ENCODE measurements at regions not wholly inside any gene's neighbourhood (a gene's known extent, or its start where the extent isn't known, plus 50 kb on each side); places are given as distances from the start of the nearest gene placed in this dataset.

DNA sequence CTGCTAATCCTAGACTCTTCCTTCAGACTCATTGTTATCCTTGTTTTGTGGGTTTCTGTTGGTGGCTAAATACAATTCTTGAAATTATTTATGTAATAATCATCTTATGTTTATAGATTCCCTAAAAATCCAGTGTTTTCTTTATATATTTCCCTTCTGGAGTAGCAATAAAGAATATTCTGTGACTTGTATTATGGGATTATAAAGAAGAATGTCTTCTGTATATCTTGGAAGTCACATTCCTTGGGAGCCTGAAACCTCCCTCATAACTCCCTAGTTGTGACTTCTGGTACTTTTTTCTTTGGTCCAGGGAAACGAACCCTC lies 356.1 kb downstream of the TMEM167A start:
- H3K36me3 ChIP-seq (ENCODE audit: control insufficient read depth in 4 of 4, insufficient read depth in 3 of 4, low read depth in 1 of 4, low read length in 3 of 4) = no peaks in the 10 kb centered on the region
- H3K9me3 ChIP-seq (ENCODE audit: control insufficient read depth in 4 of 4, low read length in 3 of 4) = no peaks in the 10 kb centered on the region
- no peak overlapping the region for H3K27ac ChIP-seq (ENCODE audit: low read depth in 1 of 2, low read length in 2 of 2)
- H3K9ac ChIP-seq (ENCODE audit: low read depth in 1 of 2, low read length in 2 of 2) = no peak overlapping the region
- 79% methylated on average over 1 of the region's 1 CpG for WGBS
- no peak overlapping the region for H3K4me3 ChIP-seq (ENCODE audit: low read depth in 1 of 3, low read length in 3 of 3)
- H3K27me3 ChIP-seq (ENCODE audit: control insufficient read depth in 4 of 4, insufficient read depth in 4 of 4, low read length in 3 of 4) = peaks cover 0 to 2% (median 0%) of the 10 kb centered on the region in 4 donors
- TF ChIP-seq, protein P1, sequence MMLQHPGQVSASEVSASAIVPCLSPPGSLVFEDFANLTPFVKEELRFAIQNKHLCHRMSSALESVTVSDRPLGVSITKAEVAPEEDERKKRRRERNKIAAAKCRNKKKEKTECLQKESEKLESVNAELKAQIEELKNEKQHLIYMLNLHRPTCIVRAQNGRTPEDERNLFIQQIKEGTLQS (IDR thresholded peaks at IDR 0.05) = no peak
- no peak for TF ChIP-seq SP1 (IDR thresholded peaks at IDR 0.05)
- no peak for TF ChIP-seq GABPA (IDR thresholded peaks at IDR 0.05 in 1 of 2, conservative IDR thresholded peaks at IDR 0.05 in 1 of 2)
- TF ChIP-seq, protein P2, sequence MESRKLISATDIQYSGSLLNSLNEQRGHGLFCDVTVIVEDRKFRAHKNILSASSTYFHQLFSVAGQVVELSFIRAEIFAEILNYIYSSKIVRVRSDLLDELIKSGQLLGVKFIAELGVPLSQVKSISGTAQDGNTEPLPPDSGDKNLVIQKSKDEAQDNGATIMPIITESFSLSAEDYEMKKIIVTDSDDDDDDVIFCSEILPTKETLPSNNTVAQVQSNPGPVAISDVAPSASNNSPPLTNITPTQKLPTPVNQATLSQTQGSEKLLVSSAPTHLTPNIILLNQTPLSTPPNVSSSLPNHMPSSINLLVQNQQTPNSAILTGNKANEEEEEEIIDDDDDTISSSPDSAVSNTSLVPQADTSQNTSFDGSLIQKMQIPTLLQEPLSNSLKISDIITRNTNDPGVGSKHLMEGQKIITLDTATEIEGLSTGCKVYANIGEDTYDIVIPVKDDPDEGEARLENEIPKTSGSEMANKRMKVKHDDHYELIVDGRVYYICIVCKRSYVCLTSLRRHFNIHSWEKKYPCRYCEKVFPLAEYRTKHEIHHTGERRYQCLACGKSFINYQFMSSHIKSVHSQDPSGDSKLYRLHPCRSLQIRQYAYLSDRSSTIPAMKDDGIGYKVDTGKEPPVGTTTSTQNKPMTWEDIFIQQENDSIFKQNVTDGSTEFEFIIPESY (IDR thresholded peaks at IDR 0.05) = no peak
- TF ChIP-seq FOXA2 (IDR thresholded peaks at IDR 0.05) = no peak
- no peak for TF ChIP-seq EGR1 (IDR thresholded peaks at IDR 0.05; ENCODE audit: low read depth in 2 of 2)
- TF ChIP-seq TAF1 (conservative IDR thresholded peaks at IDR 0.05) = no peak
- no peaks in the 10 kb centered on the region for H3K4me1 ChIP-seq (ENCODE audit: control insufficient read depth in 4 of 4, insufficient read depth in 4 of 4, low read length in 3 of 4)
- no peak for DNase-seq (ENCODE audit: low spot score)

DNA sequence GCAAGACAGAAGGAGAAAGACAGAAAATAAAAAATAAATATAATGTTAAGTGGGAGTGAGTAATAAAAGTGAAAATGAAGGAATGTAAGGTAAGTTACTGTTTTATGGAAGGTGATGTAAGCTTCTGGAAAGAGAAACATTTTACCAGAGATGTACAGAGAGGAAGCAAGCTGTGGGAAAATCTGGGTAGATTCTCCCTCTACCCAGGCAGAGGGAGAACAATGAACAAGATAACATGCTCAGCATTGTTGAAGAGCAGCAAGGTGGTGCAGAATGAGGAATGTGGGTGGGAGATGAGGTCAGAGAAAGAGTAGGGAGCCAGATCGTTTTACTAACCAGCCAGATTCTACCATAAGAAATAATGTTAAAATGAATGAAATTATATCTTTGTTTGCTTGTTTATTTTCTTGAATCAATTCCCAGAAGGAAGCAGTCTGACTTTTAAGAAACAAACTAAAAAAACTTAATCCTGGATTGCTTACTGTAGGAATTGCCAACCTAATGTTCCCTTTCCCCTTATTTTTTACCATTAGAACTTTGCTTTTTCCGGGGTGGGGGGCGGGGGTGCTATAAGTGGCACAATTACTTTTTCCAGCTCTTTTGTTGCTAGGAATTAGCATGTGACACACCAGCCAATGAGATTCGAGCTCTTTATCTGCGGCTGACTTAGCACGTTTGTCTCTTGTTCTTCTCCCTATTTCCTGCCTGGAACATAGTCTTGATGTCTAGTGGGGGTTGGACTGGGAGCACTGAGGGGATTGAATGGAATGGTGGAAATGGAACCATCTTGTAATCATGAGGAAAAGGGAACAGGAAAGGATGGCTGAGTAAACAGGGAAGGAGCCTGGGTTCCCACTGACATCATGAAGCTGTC lies 356.7 kb downstream of the TMEM167A start:
- Histone ChIP-seq H3K4me1 (ENCODE audit: control insufficient read depth in 4 of 4, insufficient read depth in 4 of 4, low read length in 3 of 4) (no peaks in the 10 kb centered on the region), H3K9ac (ENCODE audit: low read depth in 1 of 2, low read length in 2 of 2) (no peak overlapping the region), H3K27me3 (ENCODE audit: control insufficient read depth in 4 of 4, insufficient read depth in 4 of 4, low read length in 3 of 4) (peaks cover 0 to 2% (median 0%) of the 10 kb centered on the region in 4 donors), H3K27ac (ENCODE audit: low read depth in 1 of 2, low read length in 2 of 2) (no peak overlapping the region), H3K9me3 (ENCODE audit: control insufficient read depth in 4 of 4, low read length in 3 of 4) (no peaks in the 10 kb centered on the region), H3K4me3 (ENCODE audit: low read depth in 1 of 3, low read length in 3 of 3) (no peak overlapping the region), H3K36me3 (ENCODE audit: control insufficient read depth in 4 of 4, insufficient read depth in 3 of 4, low read depth in 1 of 4, low read length in 3 of 4) (no peaks in the 10 kb centered on the region)
- no peak for DNase-seq (ENCODE audit: low spot score)
- TF ChIP-seq, protein P2 (IDR thresholded peaks at IDR 0.05) = no peak
- TF ChIP-seq YY1 (IDR thresholded peaks at IDR 0.05) (no peak), TAF1 (conservative IDR thresholded peaks at IDR 0.05) (no peak), HNF4A (conservative IDR thresholded peaks at IDR 0.05) (no peak), RXRA (IDR thresholded peaks at IDR 0.05) (no peak), EGR1 (IDR thresholded peaks at IDR 0.05; ENCODE audit: low read depth in 2 of 2) (no peak), SP1 (IDR thresholded peaks at IDR 0.05) (no peak)
- WGBS = 64% methylated on average over 6 of the region's 6 CpGs

DNA sequence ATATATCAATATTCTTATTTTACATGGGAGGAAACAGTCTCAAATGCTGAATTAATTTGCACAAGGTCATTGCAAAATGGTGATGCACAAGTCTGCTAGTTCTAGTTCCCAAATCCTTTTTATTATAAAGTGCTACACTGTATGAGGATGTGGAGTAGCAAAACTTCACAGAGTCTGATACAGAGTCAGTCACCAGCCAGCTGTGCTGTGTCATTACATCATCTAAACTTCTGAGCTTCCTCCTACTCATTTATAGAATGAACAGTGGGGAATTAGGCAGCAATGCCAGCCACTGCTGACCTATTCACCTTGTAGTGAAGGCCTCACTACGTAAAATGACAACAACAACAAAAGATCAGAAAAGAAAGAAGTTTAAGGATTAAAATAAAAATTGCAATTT lies 357.8 kb downstream of the TMEM167A start:
- Histone ChIP-seq H3K36me3 (ENCODE audit: control insufficient read depth in 4 of 4, insufficient read depth in 3 of 4, low read depth in 1 of 4, low read length in 3 of 4) (no peaks in the 10 kb centered on the region), H3K9ac (ENCODE audit: low read depth in 1 of 2, low read length in 2 of 2) (no peak overlapping the region), H3K4me3 (ENCODE audit: low read depth in 1 of 3, low read length in 3 of 3) (no peak overlapping the region), H3K4me1 (ENCODE audit: control insufficient read depth in 4 of 4, insufficient read depth in 4 of 4, low read length in 3 of 4) (no peaks in the 10 kb centered on the region), H3K9me3 (ENCODE audit: control insufficient read depth in 4 of 4, low read length in 3 of 4) (no peaks in the 10 kb centered on the region), H3K27me3 (ENCODE audit: control insufficient read depth in 4 of 4, insufficient read depth in 4 of 4, low read length in 3 of 4) (peaks cover 0 to under 1% (median 0%) of the 10 kb centered on the region in 4 donors), H3K27ac (ENCODE audit: low read depth in 1 of 2, low read length in 2 of 2) (no peak overlapping the region)
- 83% methylated on average over 1 of the region's 1 CpG for WGBS
- TF ChIP-seq GABPA (IDR thresholded peaks at IDR 0.05 in 1 of 2, conservative IDR thresholded peaks at IDR 0.05 in 1 of 2) (no peak), TAF1 (conservative IDR thresholded peaks at IDR 0.05) (no peak), FOXA1 (IDR thresholded peaks at IDR 0.05) (no peak), HNF4G (IDR thresholded peaks at IDR 0.05) (no peak), HNF4A (conservative IDR thresholded peaks at IDR 0.05) (no peak), EGR1 (IDR thresholded peaks at IDR 0.05; ENCODE audit: low read depth in 2 of 2) (no peak), NR2F2 (IDR thresholded peaks at IDR 0.05) (no peak), SP1 (IDR thresholded peaks at IDR 0.05) (no peak), FOXA2 (IDR thresholded peaks at IDR 0.05) (no peak), RXRA (IDR thresholded peaks at IDR 0.05) (no peak), YY1 (IDR thresholded peaks at IDR 0.05) (no peak)
- TF ChIP-seq, protein P3, sequence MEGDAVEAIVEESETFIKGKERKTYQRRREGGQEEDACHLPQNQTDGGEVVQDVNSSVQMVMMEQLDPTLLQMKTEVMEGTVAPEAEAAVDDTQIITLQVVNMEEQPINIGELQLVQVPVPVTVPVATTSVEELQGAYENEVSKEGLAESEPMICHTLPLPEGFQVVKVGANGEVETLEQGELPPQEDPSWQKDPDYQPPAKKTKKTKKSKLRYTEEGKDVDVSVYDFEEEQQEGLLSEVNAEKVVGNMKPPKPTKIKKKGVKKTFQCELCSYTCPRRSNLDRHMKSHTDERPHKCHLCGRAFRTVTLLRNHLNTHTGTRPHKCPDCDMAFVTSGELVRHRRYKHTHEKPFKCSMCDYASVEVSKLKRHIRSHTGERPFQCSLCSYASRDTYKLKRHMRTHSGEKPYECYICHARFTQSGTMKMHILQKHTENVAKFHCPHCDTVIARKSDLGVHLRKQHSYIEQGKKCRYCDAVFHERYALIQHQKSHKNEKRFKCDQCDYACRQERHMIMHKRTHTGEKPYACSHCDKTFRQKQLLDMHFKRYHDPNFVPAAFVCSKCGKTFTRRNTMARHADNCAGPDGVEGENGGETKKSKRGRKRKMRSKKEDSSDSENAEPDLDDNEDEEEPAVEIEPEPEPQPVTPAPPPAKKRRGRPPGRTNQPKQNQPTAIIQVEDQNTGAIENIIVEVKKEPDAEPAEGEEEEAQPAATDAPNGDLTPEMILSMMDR (IDR thresholded peaks at IDR 0.05; ENCODE audit: low read depth, low read length, missing input control) = no peak
- no peak for DNase-seq (ENCODE audit: low spot score)
